HCT116 (cell line): ENCODE measurements at regions not wholly inside any gene's neighbourhood (a gene's known extent, or its start where the extent isn't known, plus 50 kb on each side); places are given as distances from the start of the nearest gene placed in this dataset.

ENCODE experiments used
- ATAC-seq: fragments of 200-7000 bp; cut with Tn5 transposase; 2 replicates; pipeline ENCODE4 v1.9.1; 2020; ENCODE audit warnings: mild to moderate bottlenecking, moderate library complexity
- BruUV-seq: library from RNA; stranded (reverse); fragments of 400-500 nt; replicated peaks from 2 replicates; lab custom pipeline; 2021; lab: Mats Ljungman, UMichigan
- CTCF ChIA-PET: fragments of 300-600 bp; sonication (Branson Sonifier 250); formaldehyde crosslinking; loops from one replicate; lab custom pipeline; 2021; ENCODE audit warnings: antibody characterized with exemption; lab: Charles Lee
- POLR2A ChIA-PET: fragments of 300-600, 350-600 bp; sonication (Branson Sonifier 250); formaldehyde crosslinking; loops from one replicate; lab custom pipeline; 2021; ENCODE audit warnings: antibody characterized with exemption; lab: Charles Lee
- RAD21 ChIA-PET, 2 experiments: fragments of 300-600 bp; sonication (Branson Sonifier 250); formaldehyde crosslinking; loops; one replicate each; lab custom pipeline; 2023; ENCODE audit warnings: low total read pairs in 2 of 2; ENCODE audit not compliant: uncharacterized antibody in 2 of 2, unreplicated experiment in 2 of 2, low non-redundant PET in 1 of 2; lab: Charles Lee
- DNase-seq: peaks from one replicate; pipeline ENCODE4 v3.0.0-alpha.2; 2010; ENCODE audit warnings: low read depth, low spot score
- H2AFZ ChIP-seq: fragments of 200-600 bp; shearing (Covaris generic), sonication (generic); 2 replicates; pipeline ENCODE4 v1.6.1; 2017; ENCODE audit warnings: low read depth, mixed run types, mixed read lengths, antibody characterized with exemption, low read length; ENCODE audit not compliant: poor library complexity, severe bottlenecking
- H3K27ac ChIP-seq: 2 replicates; pipeline ENCODE4 v1.5.1; 2012; ENCODE audit warnings: low read depth, low read length
- H3K27me3 ChIP-seq: fragments of 200-600 bp; sonication (generic); 2 replicates; pipeline ENCODE4 v1.6.1; 2016; ENCODE audit warnings: mixed run types, low read length, mixed read lengths; ENCODE audit not compliant: insufficient read depth
- H3K36me3 ChIP-seq, 2 experiments: fragments of 200-500 bp in 1 of 2; fragments of 200-600 bp in 1 of 2; sonication (Bioruptor generic) in 1 of 2; sonication (generic) in 1 of 2; 2 replicates each; pipeline versions ENCODE4 v1.5.1 to v1.6.1; 2014 to 2016; ENCODE audit warnings: low read length in 2 of 2, inconsistent platforms in 1 of 2, mixed read lengths in 1 of 2, mixed run types in 1 of 2; ENCODE audit not compliant: insufficient read depth in 2 of 2, control insufficient read depth in 1 of 2
- H3K4me1 ChIP-seq, 2 experiments: fragments of 200-600 bp in 1 of 2; sonication (generic) in 1 of 2; 2 replicates each; pipeline versions ENCODE4 v1.5.1 to v1.6.1; 2012 to 2017; ENCODE audit warnings: low read length in 2 of 2, inconsistent platforms in 1 of 2, mild to moderate bottlenecking in 1 of 2, mixed read lengths in 1 of 2, mixed run types in 1 of 2, moderate library complexity in 1 of 2; ENCODE audit not compliant: insufficient read depth in 2 of 2, control insufficient read depth in 1 of 2
- H3K4me2 ChIP-seq: fragments of 200-600 bp; sonication (generic); 2 replicates; pipeline ENCODE4 v1.6.1; 2017; ENCODE audit warnings: mixed run types, low read length, mixed read lengths
- H3K4me3 ChIP-seq, 2 experiments: fragments of 200-600 bp in 1 of 2; sonication (generic) in 1 of 2; replicated peaks in 1 of 2; 2 replicates each; pipeline ENCODE4 v1.5.1; 2011 to 2016; ENCODE audit warnings: low read length in 2 of 2, control low read depth in 1 of 2, low read depth in 1 of 2, mild to moderate bottlenecking in 1 of 2, mixed read lengths in 1 of 2, mixed run types in 1 of 2
- H3K79me2 ChIP-seq: fragments of 200-600 bp; sonication (generic); 2 replicates; pipeline ENCODE4 v1.6.1; 2017; ENCODE audit warnings: mild to moderate bottlenecking, mixed run types, low read length, moderate library complexity, mixed read lengths; ENCODE audit not compliant: insufficient read depth
- H3K9ac ChIP-seq: fragments of 200-600 bp; sonication (generic); 2 replicates; pipeline ENCODE4 v1.6.1; 2016; ENCODE audit warnings: low read length, mixed read lengths
- H3K9me2 ChIP-seq: fragments of 200-600 bp; sonication (generic), shearing (Covaris generic); 2 replicates; pipeline ENCODE4 v1.6.1; 2017; ENCODE audit warnings: mixed run types, mild to moderate bottlenecking, moderate library complexity; ENCODE audit not compliant: insufficient read depth
- H3K9me3 ChIP-seq, 2 experiments: fragments of 200-500 bp in 1 of 2; fragments of 200-600 bp in 1 of 2; sonication (Bioruptor generic) in 1 of 2; sonication (generic) in 1 of 2; 2 replicates each; pipeline ENCODE4 v1.6.1; 2014 to 2017; ENCODE audit warnings: low read length in 2 of 2, mixed read lengths in 2 of 2, inconsistent platforms in 1 of 2, low read depth in 1 of 2, mild to moderate bottlenecking in 1 of 2, mixed run types in 1 of 2, moderate library complexity in 1 of 2; ENCODE audit not compliant: control insufficient read depth in 1 of 2, insufficient read depth in 1 of 2
- H4K20me1 ChIP-seq: fragments of 200-600 bp; sonication (generic), shearing (Covaris generic); 2 replicates; pipeline ENCODE4 v1.6.1; 2017; ENCODE audit warnings: mixed run types, mild to moderate bottlenecking, moderate library complexity; ENCODE audit not compliant: insufficient read depth
- CEBPB ChIP-seq: IDR thresholded peaks from 2 replicates; pipeline ENCODE4 v1.6.1; 2012; ENCODE audit warnings: low read depth
- EGR1 ChIP-seq: IDR thresholded peaks from 2 replicates; pipeline ENCODE4 v1.6.1; 2012; ENCODE audit warnings: low read depth
- ELF1 ChIP-seq: IDR thresholded peaks from 2 replicates; pipeline ENCODE4 v1.6.1; 2012; ENCODE audit warnings: low read depth, borderline replicate concordance
- EZH2phosphoT487 ChIP-seq: fragments of 200-600 bp; IDR thresholded peaks from 2 replicates; pipeline ENCODE4 v1.6.1; 2018; ENCODE audit warnings: antibody characterized with exemption, borderline replicate concordance
- FOSL1 ChIP-seq: IDR thresholded peaks from 2 replicates; pipeline ENCODE4 v1.6.1; 2012; ENCODE audit warnings: low read depth
- JUND ChIP-seq: IDR thresholded peaks from 2 replicates; pipeline ENCODE4 v1.6.1; 2012
- POLR2A ChIP-seq: IDR thresholded peaks from 2 replicates; pipeline ENCODE4 v1.7.0; 2011; ENCODE audit warnings: borderline replicate concordance; ENCODE audit not compliant: insufficient read depth, insufficient read length; ENCODE audit errors: extremely low read depth
- POLR2AphosphoS5 ChIP-seq: IDR thresholded peaks from 2 replicates; pipeline ENCODE4 v1.6.1; 2011; ENCODE audit warnings: mild to moderate bottlenecking, low read depth, low read length, moderate library complexity
- RAD21 ChIP-seq: IDR thresholded peaks from 2 replicates; pipeline ENCODE4 v1.6.1; 2012; ENCODE audit warnings: low read depth, mild to moderate bottlenecking
- REST ChIP-seq: IDR thresholded peaks from 2 replicates; pipeline ENCODE4 v1.6.1; 2012; ENCODE audit warnings: low read depth
- SIN3A ChIP-seq: IDR thresholded peaks from 2 replicates; pipeline ENCODE4 v1.6.1; 2012; ENCODE audit warnings: low read depth
- SP1 ChIP-seq: IDR thresholded peaks from 2 replicates; pipeline ENCODE4 v1.6.1; 2012; ENCODE audit warnings: low read depth
- SRF ChIP-seq: IDR thresholded peaks from 2 replicates; pipeline ENCODE4 v1.6.1; 2012; ENCODE audit warnings: low read depth
- TCF7L2 ChIP-seq: IDR thresholded peaks from 2 replicates; pipeline ENCODE4 v1.7.0; 2011; ENCODE audit warnings: borderline replicate concordance, inconsistent platforms; ENCODE audit not compliant: insufficient read depth, insufficient read length; ENCODE audit errors: extremely low read depth
- YY1 ChIP-seq: IDR thresholded peaks from 2 replicates; pipeline ENCODE4 v1.6.1; 2011; ENCODE audit warnings: low read length, low read depth, moderate library complexity, mild to moderate bottlenecking; ENCODE audit not compliant: insufficient replicate concordance; ENCODE audit errors: extremely low read depth
- ZFX ChIP-seq: fragments of 450-650 bp; IDR thresholded peaks from 2 replicates; pipeline ENCODE4 v1.6.1; 2017
- ZNF274 ChIP-seq: fragments of 200-500 bp; sonication (Bioruptor generic); IDR thresholded peaks from 2 replicates; pipeline ENCODE4 v1.6.1; 2014; ENCODE audit warnings: mild to moderate bottlenecking, low read depth, low read length, inconsistent platforms
- intact Hi-C: fragments of 100-400 bp; cut with micrococcal nuclease; formaldehyde crosslinking; loops from 2 replicates; pipeline ENCODE4 v1.10.0; 2022
- TF ChIP-seq, protein P1 (sequence below), 3 experiments: fragments of 200-600 bp in 1 of 3; sonication (generic) in 1 of 3; IDR thresholded peaks in 2 of 3; conservative IDR thresholded peaks in 1 of 3; 2 replicates each; pipeline ENCODE4 v1.5.1; 2012 to 2017; ENCODE audit warnings: low read depth in 2 of 3, low read length in 2 of 3, antibody characterized with exemption in 1 of 3, borderline replicate concordance in 1 of 3, control low read depth in 1 of 3, mild to moderate bottlenecking in 1 of 3, mixed read lengths in 1 of 3, mixed run types in 1 of 3, moderate library complexity in 1 of 3; ENCODE audit not compliant: insufficient read depth in 1 of 3
- TF ChIP-seq, protein P2 (sequence below): IDR thresholded peaks from 2 replicates; pipeline ENCODE4 v1.6.1; 2011; ENCODE audit warnings: mild to moderate bottlenecking, low read length, moderate library complexity; ENCODE audit not compliant: insufficient replicate concordance; ENCODE audit errors: extremely low read depth

DNA sequence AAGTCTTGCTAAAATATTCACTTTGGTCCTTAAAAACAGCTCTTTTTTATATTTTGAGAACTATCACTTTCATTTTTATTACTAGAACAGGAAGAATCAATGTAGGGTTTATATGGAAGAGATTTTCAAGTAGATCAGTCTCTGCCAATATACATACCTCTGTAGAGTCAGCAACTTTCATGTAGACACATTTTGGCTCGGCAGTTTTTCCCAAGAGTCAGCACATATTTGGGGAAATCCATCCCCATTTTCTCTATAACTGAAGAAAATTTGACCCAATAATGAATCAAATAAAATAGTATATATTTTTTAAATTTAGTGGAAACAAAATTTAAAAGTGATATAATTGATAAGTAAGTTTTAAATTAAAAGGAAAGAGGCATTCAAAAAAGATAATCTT is 329.8 kb upstream of the TFPI start:
- H3K9me3 ChIP-seq, result no peaks in the 10 kb centered on the region
- H3K9ac ChIP-seq, result no peak overlapping the region
- DNase-seq (no peak), ATAC-seq (no peak)
- TF ChIP-seq REST, result no peak
- no peak for TF ChIP-seq SIN3A
- no peak for TF ChIP-seq CEBPB
- TF ChIP-seq FOSL1, result no peak
- no peak for TF ChIP-seq ZNF274
- no peak for TF ChIP-seq EZH2phosphoT487
- no peak for TF ChIP-seq ZFX
- TF ChIP-seq, protein P1, sequence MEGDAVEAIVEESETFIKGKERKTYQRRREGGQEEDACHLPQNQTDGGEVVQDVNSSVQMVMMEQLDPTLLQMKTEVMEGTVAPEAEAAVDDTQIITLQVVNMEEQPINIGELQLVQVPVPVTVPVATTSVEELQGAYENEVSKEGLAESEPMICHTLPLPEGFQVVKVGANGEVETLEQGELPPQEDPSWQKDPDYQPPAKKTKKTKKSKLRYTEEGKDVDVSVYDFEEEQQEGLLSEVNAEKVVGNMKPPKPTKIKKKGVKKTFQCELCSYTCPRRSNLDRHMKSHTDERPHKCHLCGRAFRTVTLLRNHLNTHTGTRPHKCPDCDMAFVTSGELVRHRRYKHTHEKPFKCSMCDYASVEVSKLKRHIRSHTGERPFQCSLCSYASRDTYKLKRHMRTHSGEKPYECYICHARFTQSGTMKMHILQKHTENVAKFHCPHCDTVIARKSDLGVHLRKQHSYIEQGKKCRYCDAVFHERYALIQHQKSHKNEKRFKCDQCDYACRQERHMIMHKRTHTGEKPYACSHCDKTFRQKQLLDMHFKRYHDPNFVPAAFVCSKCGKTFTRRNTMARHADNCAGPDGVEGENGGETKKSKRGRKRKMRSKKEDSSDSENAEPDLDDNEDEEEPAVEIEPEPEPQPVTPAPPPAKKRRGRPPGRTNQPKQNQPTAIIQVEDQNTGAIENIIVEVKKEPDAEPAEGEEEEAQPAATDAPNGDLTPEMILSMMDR (IDR thresholded peaks at IDR 0.05 in 2 of 3, conservative IDR thresholded peaks at IDR 0.05 in 1 of 3; ENCODE audit: borderline replicate concordance in 1 of 3, insufficient read depth in 1 of 3, low read depth in 2 of 3, low read length in 2 of 3), result no peak
- no peak for TF ChIP-seq TCF7L2
- no peak for TF ChIP-seq SP1
- no peak for TF ChIP-seq ELF1
- TF ChIP-seq YY1, result no peak
- TF ChIP-seq SRF, result no peak
- TF ChIP-seq, protein P2, sequence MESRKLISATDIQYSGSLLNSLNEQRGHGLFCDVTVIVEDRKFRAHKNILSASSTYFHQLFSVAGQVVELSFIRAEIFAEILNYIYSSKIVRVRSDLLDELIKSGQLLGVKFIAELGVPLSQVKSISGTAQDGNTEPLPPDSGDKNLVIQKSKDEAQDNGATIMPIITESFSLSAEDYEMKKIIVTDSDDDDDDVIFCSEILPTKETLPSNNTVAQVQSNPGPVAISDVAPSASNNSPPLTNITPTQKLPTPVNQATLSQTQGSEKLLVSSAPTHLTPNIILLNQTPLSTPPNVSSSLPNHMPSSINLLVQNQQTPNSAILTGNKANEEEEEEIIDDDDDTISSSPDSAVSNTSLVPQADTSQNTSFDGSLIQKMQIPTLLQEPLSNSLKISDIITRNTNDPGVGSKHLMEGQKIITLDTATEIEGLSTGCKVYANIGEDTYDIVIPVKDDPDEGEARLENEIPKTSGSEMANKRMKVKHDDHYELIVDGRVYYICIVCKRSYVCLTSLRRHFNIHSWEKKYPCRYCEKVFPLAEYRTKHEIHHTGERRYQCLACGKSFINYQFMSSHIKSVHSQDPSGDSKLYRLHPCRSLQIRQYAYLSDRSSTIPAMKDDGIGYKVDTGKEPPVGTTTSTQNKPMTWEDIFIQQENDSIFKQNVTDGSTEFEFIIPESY, result no peak
- TF ChIP-seq EGR1, result no peak
- TF ChIP-seq POLR2AphosphoS5, result no peak
- TF ChIP-seq POLR2A, result no peak
- TF ChIP-seq JUND, result no peak
- no peak for TF ChIP-seq RAD21
- BruUV-seq, result no TSS peak
- intact Hi-C loops, result no loop called here
- no peaks in the 10 kb centered on the region for H3K4me1 ChIP-seq
- no peaks in the 10 kb centered on the region for H3K9me2 ChIP-seq
- no peak overlapping the region for H3K27ac ChIP-seq
- ChIA-PET CTCF (no interaction called here), POLR2A (no interaction called here), RAD21 (no interaction called here)
- H3K36me3 ChIP-seq, result no peaks in the 10 kb centered on the region
- no peak overlapping the region for H3K4me3 ChIP-seq
- H3K4me2 ChIP-seq, result no peak overlapping the region
- H2AFZ ChIP-seq, result no peak overlapping the region
- no peaks in the 10 kb centered on the region for H3K27me3 ChIP-seq
- H3K79me2 ChIP-seq, result no peaks in the 10 kb centered on the region
- no peaks in the 10 kb centered on the region for H4K20me1 ChIP-seq
